Ishikawa (cell line): ENCODE measurements at regions not wholly inside any gene's neighbourhood (a gene's known extent, or its start where the extent isn't known, plus 50 kb on each side); places are given as distances from the start of the nearest gene placed in this dataset.

Experiments used
- CEBPB ChIP-seq: IDR thresholded peaks from 2 replicates; pipeline ENCODE4 v1.6.1; 2012
- CREB1 ChIP-seq: IDR thresholded peaks from 2 replicates; pipeline ENCODE4 v1.6.1; 2012; ENCODE audit warnings: low read depth
- EGR1 ChIP-seq: IDR thresholded peaks from 2 replicates; pipeline ENCODE4 v1.6.1; 2012
- EP300 ChIP-seq: IDR thresholded peaks from 2 replicates; pipeline ENCODE4 v1.6.1; 2012; ENCODE audit warnings: borderline replicate concordance
- FOXM1 ChIP-seq: IDR thresholded peaks from 2 replicates; pipeline ENCODE4 v1.6.1; 2012; ENCODE audit warnings: low read depth, borderline replicate concordance
- NFIC ChIP-seq: IDR thresholded peaks from 2 replicates; pipeline ENCODE4 v1.6.1; 2012
- RAD21 ChIP-seq: IDR thresholded peaks from 2 replicates; pipeline ENCODE4 v1.6.1; 2012; ENCODE audit warnings: low read depth
- TAF1 ChIP-seq: IDR thresholded peaks from 2 replicates; pipeline ENCODE4 v1.6.1; 2012; ENCODE audit warnings: low read depth, mild to moderate bottlenecking
- TCF12 ChIP-seq: IDR thresholded peaks from 2 replicates; pipeline ENCODE4 v1.6.1; 2012; ENCODE audit warnings: low read depth
- TEAD4 ChIP-seq: IDR thresholded peaks from 2 replicates; pipeline ENCODE4 v1.6.1; 2012
- YY1 ChIP-seq: IDR thresholded peaks from 2 replicates; pipeline ENCODE4 v1.6.1; 2012; ENCODE audit warnings: low read depth
- ZBTB7A ChIP-seq: IDR thresholded peaks from 2 replicates; pipeline ENCODE4 v1.6.1; 2012; ENCODE audit warnings: low read depth
- TF ChIP-seq, protein P1 (sequence below): IDR thresholded peaks from 2 replicates; pipeline ENCODE4 v1.6.1; 2012
- TF ChIP-seq, protein P2 (sequence below): IDR thresholded peaks from 2 replicates; pipeline ENCODE4 v1.6.1; 2012; ENCODE audit warnings: low read depth, mild to moderate bottlenecking
- TF ChIP-seq, protein P3 (sequence below): IDR thresholded peaks from 2 replicates; pipeline ENCODE4 v1.6.1; 2012

DNA sequence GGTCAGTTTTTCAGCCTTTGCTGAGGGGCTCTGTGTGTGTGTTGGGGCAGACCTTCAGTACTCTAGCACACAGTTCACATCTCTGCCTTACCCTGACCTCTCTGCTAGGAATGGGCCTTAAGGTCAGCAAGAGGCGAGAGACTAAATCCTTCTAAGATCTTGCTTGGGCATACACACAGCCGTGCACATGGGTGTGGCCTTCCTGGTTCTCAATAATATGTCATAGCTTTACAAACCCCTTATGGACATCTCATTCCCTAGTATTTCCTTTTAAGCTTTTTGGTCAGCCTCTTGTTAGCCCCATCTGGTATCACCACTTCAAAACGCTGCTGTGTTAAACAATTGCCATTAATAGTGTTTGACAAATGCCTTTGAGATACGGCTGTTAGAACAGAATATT, 69.4 kb upstream of the SPATA13 start:
- TF ChIP-seq RAD21 (no peak), CEBPB (no peak), TCF12 (no peak), EGR1 (no peak), YY1 (no peak), CREB1 (no peak), TAF1 (no peak), TEAD4 (no peak), FOXM1 (no peak), ZBTB7A (no peak), EP300 (no peak), NFIC (no peak)
- TF ChIP-seq, protein P1, sequence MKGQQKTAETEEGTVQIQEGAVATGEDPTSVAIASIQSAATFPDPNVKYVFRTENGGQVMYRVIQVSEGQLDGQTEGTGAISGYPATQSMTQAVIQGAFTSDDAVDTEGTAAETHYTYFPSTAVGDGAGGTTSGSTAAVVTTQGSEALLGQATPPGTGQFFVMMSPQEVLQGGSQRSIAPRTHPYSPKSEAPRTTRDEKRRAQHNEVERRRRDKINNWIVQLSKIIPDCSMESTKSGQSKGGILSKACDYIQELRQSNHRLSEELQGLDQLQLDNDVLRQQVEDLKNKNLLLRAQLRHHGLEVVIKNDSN: no peak
- TF ChIP-seq, protein P2, sequence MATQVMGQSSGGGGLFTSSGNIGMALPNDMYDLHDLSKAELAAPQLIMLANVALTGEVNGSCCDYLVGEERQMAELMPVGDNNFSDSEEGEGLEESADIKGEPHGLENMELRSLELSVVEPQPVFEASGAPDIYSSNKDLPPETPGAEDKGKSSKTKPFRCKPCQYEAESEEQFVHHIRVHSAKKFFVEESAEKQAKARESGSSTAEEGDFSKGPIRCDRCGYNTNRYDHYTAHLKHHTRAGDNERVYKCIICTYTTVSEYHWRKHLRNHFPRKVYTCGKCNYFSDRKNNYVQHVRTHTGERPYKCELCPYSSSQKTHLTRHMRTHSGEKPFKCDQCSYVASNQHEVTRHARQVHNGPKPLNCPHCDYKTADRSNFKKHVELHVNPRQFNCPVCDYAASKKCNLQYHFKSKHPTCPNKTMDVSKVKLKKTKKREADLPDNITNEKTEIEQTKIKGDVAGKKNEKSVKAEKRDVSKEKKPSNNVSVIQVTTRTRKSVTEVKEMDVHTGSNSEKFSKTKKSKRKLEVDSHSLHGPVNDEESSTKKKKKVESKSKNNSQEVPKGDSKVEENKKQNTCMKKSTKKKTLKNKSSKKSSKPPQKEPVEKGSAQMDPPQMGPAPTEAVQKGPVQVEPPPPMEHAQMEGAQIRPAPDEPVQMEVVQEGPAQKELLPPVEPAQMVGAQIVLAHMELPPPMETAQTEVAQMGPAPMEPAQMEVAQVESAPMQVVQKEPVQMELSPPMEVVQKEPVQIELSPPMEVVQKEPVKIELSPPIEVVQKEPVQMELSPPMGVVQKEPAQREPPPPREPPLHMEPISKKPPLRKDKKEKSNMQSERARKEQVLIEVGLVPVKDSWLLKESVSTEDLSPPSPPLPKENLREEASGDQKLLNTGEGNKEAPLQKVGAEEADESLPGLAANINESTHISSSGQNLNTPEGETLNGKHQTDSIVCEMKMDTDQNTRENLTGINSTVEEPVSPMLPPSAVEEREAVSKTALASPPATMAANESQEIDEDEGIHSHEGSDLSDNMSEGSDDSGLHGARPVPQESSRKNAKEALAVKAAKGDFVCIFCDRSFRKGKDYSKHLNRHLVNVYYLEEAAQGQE: no peak
- TF ChIP-seq, protein P3, sequence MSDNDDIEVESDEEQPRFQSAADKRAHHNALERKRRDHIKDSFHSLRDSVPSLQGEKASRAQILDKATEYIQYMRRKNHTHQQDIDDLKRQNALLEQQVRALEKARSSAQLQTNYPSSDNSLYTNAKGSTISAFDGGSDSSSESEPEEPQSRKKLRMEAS: no peak

DNA sequence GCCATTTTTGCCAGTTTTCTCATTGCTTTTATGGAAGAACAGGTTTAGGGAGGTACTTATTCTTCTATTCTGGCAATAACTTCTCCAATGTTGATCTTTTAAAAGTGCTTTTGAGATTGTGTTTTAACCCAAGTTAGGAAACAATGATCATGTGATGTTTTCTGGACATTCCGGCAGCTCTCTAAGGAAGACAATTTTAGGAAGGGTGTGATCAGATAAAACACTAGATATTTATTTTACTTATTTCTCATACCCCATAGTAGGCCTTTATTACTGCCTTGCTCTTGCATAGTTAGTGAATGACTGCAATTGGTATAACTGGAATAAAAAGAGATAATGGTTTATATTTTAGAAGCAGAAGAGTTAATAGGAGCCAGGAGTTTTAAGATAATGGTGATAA, 68.4 kb upstream of the SPATA13 start:
- no peak for TF ChIP-seq NFIC
- TF ChIP-seq, protein P1: no peak
- TF ChIP-seq TEAD4: no peak
- TF ChIP-seq, protein P3: no peak
- TF ChIP-seq RAD21: no peak
- TF ChIP-seq, protein P2: no peak
- no peak for TF ChIP-seq CREB1

DNA sequence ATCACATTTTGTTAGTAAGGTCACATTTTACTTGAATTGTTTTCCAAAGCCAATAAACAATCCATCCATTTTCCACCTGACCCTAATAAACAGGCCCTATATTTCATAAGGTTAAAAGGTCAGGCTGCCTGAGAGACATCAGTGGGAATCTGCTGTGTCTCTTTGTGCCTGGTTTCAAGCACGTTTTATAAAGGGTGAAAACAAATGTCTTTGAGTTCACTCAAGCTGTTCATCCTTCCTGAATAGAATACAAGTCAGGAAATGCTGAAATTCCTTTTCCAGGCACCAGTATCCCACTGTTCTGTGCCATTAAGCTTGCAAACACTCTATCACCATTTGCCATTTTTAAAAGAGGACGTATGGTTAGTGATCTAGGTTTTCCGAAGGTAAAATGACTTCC, 67.5 kb upstream of the SPATA13 start:
- TF ChIP-seq YY1: no peak

GRCh38 chr13:24096659-24097058, 63.9 kb upstream of the SPATA13 start:
- TF ChIP-seq EGR1 (no peak), TCF12 (no peak), TAF1 (no peak), NFIC (no peak), YY1 (no peak), FOXM1 (no peak), CREB1 (no peak), ZBTB7A (no peak), EP300 (no peak), CEBPB (no peak), TEAD4 (no peak), RAD21 (no peak)
- TF ChIP-seq, protein P3: no peak
- TF ChIP-seq, protein P1: no peak
- TF ChIP-seq, protein P2: no peak

- TF ChIP-seq FOXM1: no peak
- TF ChIP-seq, protein P2: no peak
- TF ChIP-seq CEBPB: no peak
- TF ChIP-seq RAD21: no peak
- TF ChIP-seq EGR1: no peak
- no peak for TF ChIP-seq TEAD4
- TF ChIP-seq TCF12: no peak
Measured at GRCh38 chr13:24097064-24097463, 63.5 kb upstream of the SPATA13 start.
